ENCODE measurements at regions not wholly inside any gene's neighbourhood (a gene's known extent, or its start where the extent isn't known, plus 50 kb on each side); places are given as distances from the start of the nearest gene placed in this dataset.

GRCh38 chr2:111634995-111635538 is 248.9 kb downstream of the ANAPC1 start:
- no peak for ATAC-seq (ENCODE audit: insufficient read depth, low FRiP score)
- no peaks in the 10 kb centered on the region for H3K27me3 ChIP-seq (ENCODE audit: control insufficient read depth in 3 of 3, insufficient read depth in 3 of 3, low read length in 2 of 3)
- H3K27ac ChIP-seq (ENCODE audit: low read depth in 1 of 2, low read length in 1 of 2): no peak overlapping the region
- no peak for TF ChIP-seq CTCF (IDR thresholded peaks at IDR 0.05; ENCODE audit: control extremely low read depth, extremely low read depth)
- H3K9me3 ChIP-seq (ENCODE audit: control insufficient read depth in 4 of 4, insufficient read depth in 3 of 4, low read length in 3 of 4): peaks cover 0 to 2% (median 0%) of the 10 kb centered on the region in 4 donors
- DNase-seq: peak in 1 of 3 donors; percentile 39
- H3K4me1 ChIP-seq (ENCODE audit: control insufficient read depth in 5 of 5, insufficient read depth in 5 of 5, low read length in 5 of 5): no peaks in the 10 kb centered on the region
- H3K36me3 ChIP-seq (ENCODE audit: control insufficient read depth in 4 of 4, insufficient read depth in 4 of 4, low read length in 4 of 4): no peaks in the 10 kb centered on the region
- no peak overlapping the region for H3K4me3 ChIP-seq
- WGBS, 2 donors: 92 to 95% methylated on average over 4 of the region's 4 CpGs
- no peak overlapping the region for H3K9ac ChIP-seq (ENCODE audit: insufficient read depth in 1 of 2, low read length in 2 of 2)

GRCh38 chr2:111636905-111637304 is 247.1 kb downstream of the ANAPC1 start:
- H3K4me1 ChIP-seq (ENCODE audit: control insufficient read depth in 5 of 5, insufficient read depth in 5 of 5, low read length in 5 of 5): peaks cover 0 to 6% (median 0%) of the 10 kb centered on the region in 5 donors
- H3K9me3 ChIP-seq (ENCODE audit: control insufficient read depth in 4 of 4, insufficient read depth in 3 of 4, low read length in 3 of 4): no peaks in the 10 kb centered on the region
- no peak overlapping the region for H3K27ac ChIP-seq (ENCODE audit: low read depth in 1 of 2, low read length in 1 of 2)
- no peaks in the 10 kb centered on the region for H3K27me3 ChIP-seq (ENCODE audit: control insufficient read depth in 3 of 3, insufficient read depth in 3 of 3, low read length in 2 of 3)
- DNase-seq (no peak), ATAC-seq (ENCODE audit: insufficient read depth, low FRiP score) (no peak)
- no peak overlapping the region for H3K9ac ChIP-seq (ENCODE audit: insufficient read depth in 1 of 2, low read length in 2 of 2)
- TF ChIP-seq CTCF (IDR thresholded peaks at IDR 0.05; ENCODE audit: control extremely low read depth, extremely low read depth): no peak
- no peak overlapping the region for H3K4me3 ChIP-seq
- H3K36me3 ChIP-seq (ENCODE audit: control insufficient read depth in 4 of 4, insufficient read depth in 4 of 4, low read length in 4 of 4): no peaks in the 10 kb centered on the region
- WGBS, 2 donors: 97 to 98% methylated on average over 5 of the region's 5 CpGs

DNA sequence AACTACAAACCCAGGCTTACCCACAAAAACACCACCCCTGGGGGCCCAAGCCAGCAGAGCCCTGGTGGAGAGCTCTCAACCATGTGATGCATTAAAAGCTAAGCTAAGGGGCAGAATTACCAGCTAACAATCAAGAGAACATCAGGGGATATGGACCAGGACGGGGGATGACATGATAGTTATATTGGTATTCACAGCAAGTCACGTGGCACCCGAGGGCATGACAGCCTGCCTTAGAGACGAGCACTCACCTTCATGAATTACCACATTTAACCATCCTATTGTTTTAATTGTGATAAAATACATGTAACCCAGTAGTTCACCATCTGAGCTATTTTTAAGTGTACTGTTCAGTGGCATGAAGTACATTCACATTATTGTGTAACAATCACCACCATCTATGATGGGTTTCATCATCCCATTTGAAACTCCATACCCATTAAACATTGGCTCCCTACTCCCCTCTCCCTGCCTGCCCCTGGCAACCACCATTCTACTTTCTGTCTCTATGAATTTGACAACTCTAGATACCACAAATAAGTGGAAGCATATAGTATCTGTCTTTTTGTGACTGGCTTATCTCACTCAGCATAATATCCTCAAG is 245.6 kb downstream of the ANAPC1 start:
- 84 to 98% methylated on average over 4 of the region's 4 CpGs for WGBS, 2 donors
- no peak for TF ChIP-seq CTCF (IDR thresholded peaks at IDR 0.05; ENCODE audit: control extremely low read depth, extremely low read depth)
- ATAC-seq (ENCODE audit: insufficient read depth, low FRiP score) (no peak), DNase-seq (no peak)
- no peak overlapping the region for H3K27ac ChIP-seq (ENCODE audit: low read depth in 1 of 2, low read length in 1 of 2)
- no peak overlapping the region for H3K9ac ChIP-seq (ENCODE audit: insufficient read depth in 1 of 2, low read length in 2 of 2)
- H3K4me1 ChIP-seq (ENCODE audit: control insufficient read depth in 5 of 5, insufficient read depth in 5 of 5, low read length in 5 of 5): peaks cover 0 to 6% (median 0%) of the 10 kb centered on the region in 5 donors
- no peaks in the 10 kb centered on the region for H3K36me3 ChIP-seq (ENCODE audit: control insufficient read depth in 4 of 4, insufficient read depth in 4 of 4, low read length in 4 of 4)
- H3K4me3 ChIP-seq: no peak overlapping the region
- H3K9me3 ChIP-seq (ENCODE audit: control insufficient read depth in 4 of 4, insufficient read depth in 3 of 4, low read length in 3 of 4): no peaks in the 10 kb centered on the region
- no peaks in the 10 kb centered on the region for H3K27me3 ChIP-seq (ENCODE audit: control insufficient read depth in 3 of 3, insufficient read depth in 3 of 3, low read length in 2 of 3)

All from lung (tissue), 11 donors.